A673 (cell line): ENCODE measurements at regions not wholly inside any gene's neighbourhood (a gene's known extent, or its start where the extent isn't known, plus 50 kb on each side); places are given as distances from the start of the nearest gene placed in this dataset.

ENCODE experiments used
- BruUV-seq: library from RNA; stranded (reverse); fragments of 400-500 nt; replicated peaks from 2 replicates; lab custom pipeline; 2021; lab: Mats Ljungman, UMichigan
- CTCF ChIA-PET: fragments of 300-600 bp; sonication (Branson Sonifier 250); formaldehyde crosslinking; loops from one replicate; lab custom pipeline; 2022; ENCODE audit warnings: antibody characterized with exemption; lab: Charles Lee
- POLR2A ChIA-PET: fragments of 300-600 bp; sonication (Branson Sonifier 250); formaldehyde crosslinking; loops from one replicate; lab custom pipeline; 2022; ENCODE audit warnings: antibody characterized with exemption; ENCODE audit not compliant: low non-redundant PET; lab: Charles Lee
- DNase-seq: peaks from one replicate; pipeline ENCODE4 v3.0.0-alpha.2; 2015; ENCODE audit warnings: low spot score
- H3K27ac ChIP-seq: fragments of 200-600 bp; sonication (generic); 2 replicates; pipeline ENCODE4 v1.5.1; 2016; ENCODE audit warnings: mixed run types, low read depth, mild to moderate bottlenecking, mixed read lengths, antibody characterized with exemption, low read length; ENCODE audit not compliant: poor library complexity, severe bottlenecking
- H3K27me3 ChIP-seq: fragments of 200-600 bp; sonication (generic); replicated peaks from 2 replicates; pipeline ENCODE4 v1.6.1; 2017; ENCODE audit warnings: mixed run types, low read depth, mild to moderate bottlenecking, mixed read lengths, antibody characterized with exemption, low read length; ENCODE audit not compliant: insufficient read depth, poor library complexity
- H3K36me3 ChIP-seq: fragments of 200-600 bp; sonication (generic); 2 replicates; pipeline ENCODE4 v1.6.1; 2016; ENCODE audit warnings: mixed run types, mild to moderate bottlenecking, mixed read lengths, antibody characterized with exemption, low read length; ENCODE audit not compliant: insufficient read depth, poor library complexity, severe bottlenecking
- H3K4me1 ChIP-seq: fragments of 200-600 bp; sonication (generic); 2 replicates; pipeline ENCODE4 v1.6.1; 2017; ENCODE audit warnings: mixed run types, mild to moderate bottlenecking, mixed read lengths, antibody characterized with exemption, low read length; ENCODE audit not compliant: insufficient read depth, poor library complexity, severe bottlenecking
- H3K4me3 ChIP-seq: fragments of 200-600 bp; sonication (generic); 2 replicates; pipeline ENCODE4 v1.5.1; 2016; ENCODE audit warnings: low read depth, mixed run types, mild to moderate bottlenecking, mixed read lengths, low read length; ENCODE audit not compliant: poor library complexity, severe bottlenecking
- H3K9me3 ChIP-seq: fragments of 200-600 bp; sonication (generic); 2 replicates; pipeline ENCODE4 v1.6.1; 2016; ENCODE audit warnings: mixed run types, low read depth, mild to moderate bottlenecking, mixed read lengths, antibody characterized with exemption, low read length; ENCODE audit not compliant: poor library complexity, severe bottlenecking
- EZH2 ChIP-seq: fragments of 200-600 bp; sonication (generic); IDR thresholded peaks from 2 replicates; pipeline ENCODE4 v1.6.1; 2017; ENCODE audit warnings: borderline replicate concordance, low read depth, mild to moderate bottlenecking, mixed read lengths, antibody characterized with exemption, low read length; ENCODE audit not compliant: poor library complexity, severe bottlenecking
- intact Hi-C: fragments of 100-400 bp; cut with micrococcal nuclease; formaldehyde crosslinking; loops from one replicate; pipeline ENCODE4 v1.10.0; 2022; ENCODE audit not compliant: unreplicated experiment
- TF ChIP-seq, protein P1 (sequence below): fragments of 300-800, 200-600 bp; sonication (generic); conservative IDR thresholded peaks from 2 replicates; pipeline ENCODE4 v1.5.1; 2017; ENCODE audit warnings: low read depth, mild to moderate bottlenecking, antibody characterized with exemption, low read length, moderate library complexity, mixed read lengths

DNA sequence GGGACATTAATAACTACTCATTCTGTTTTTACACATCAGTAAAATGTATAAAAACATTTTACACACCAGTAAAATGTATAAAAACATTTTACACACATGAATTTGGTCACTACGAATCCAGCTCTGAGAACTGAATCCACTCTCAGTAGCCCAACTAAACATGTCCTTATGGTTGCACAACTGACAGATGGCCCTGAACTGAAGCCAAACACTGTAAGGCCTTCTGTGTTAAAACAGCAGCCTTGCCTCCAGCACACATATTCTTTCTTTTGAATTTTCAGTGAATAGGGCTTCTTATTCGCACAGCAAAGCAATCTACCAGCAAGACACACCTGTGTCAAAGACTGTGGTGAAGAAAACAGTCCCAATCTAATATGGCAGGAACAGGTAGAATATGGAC is 169.9 kb upstream of the FMR1 start:
- ChIA-PET CTCF (no interaction called here), POLR2A (no interaction called here)
- H3K36me3 ChIP-seq, result no peaks in the 10 kb centered on the region
- H3K27me3 ChIP-seq, result no peaks in the 10 kb centered on the region
- DNase-seq, result no peak
- H3K4me3 ChIP-seq, result no peak overlapping the region
- no peaks in the 10 kb centered on the region for H3K4me1 ChIP-seq
- no peaks in the 10 kb centered on the region for H3K9me3 ChIP-seq
- no TSS peak for BruUV-seq
- intact Hi-C loops, result no loop called here
- no peak overlapping the region for H3K27ac ChIP-seq
- no peak for TF ChIP-seq EZH2
- TF ChIP-seq, protein P1, sequence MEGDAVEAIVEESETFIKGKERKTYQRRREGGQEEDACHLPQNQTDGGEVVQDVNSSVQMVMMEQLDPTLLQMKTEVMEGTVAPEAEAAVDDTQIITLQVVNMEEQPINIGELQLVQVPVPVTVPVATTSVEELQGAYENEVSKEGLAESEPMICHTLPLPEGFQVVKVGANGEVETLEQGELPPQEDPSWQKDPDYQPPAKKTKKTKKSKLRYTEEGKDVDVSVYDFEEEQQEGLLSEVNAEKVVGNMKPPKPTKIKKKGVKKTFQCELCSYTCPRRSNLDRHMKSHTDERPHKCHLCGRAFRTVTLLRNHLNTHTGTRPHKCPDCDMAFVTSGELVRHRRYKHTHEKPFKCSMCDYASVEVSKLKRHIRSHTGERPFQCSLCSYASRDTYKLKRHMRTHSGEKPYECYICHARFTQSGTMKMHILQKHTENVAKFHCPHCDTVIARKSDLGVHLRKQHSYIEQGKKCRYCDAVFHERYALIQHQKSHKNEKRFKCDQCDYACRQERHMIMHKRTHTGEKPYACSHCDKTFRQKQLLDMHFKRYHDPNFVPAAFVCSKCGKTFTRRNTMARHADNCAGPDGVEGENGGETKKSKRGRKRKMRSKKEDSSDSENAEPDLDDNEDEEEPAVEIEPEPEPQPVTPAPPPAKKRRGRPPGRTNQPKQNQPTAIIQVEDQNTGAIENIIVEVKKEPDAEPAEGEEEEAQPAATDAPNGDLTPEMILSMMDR, result no peak

DNA sequence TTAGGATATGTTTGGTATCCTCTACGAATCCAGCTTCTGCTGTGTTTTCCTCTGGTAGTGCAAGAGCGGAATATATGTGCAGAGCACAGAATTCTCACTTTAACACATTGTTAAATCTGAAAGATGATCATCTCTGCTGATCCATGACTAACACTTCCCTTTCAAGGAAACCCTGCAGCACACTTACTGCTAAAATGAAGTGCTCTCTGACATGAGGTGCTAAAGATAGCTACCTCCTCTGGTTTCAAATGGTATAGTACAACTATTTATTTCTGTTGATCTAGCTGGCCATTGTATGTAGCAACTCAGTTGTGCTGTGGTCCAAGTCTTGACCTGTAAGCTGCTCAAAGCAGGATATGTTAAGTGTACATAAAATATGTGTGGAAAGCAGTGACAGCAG is 162.4 kb upstream of the FMR1 start:
- BruUV-seq, result no TSS peak
- H3K27ac ChIP-seq, result no peak overlapping the region
- no peaks in the 10 kb centered on the region for H3K27me3 ChIP-seq
- intact Hi-C loops, result no loop called here
- H3K4me1 ChIP-seq, result no peaks in the 10 kb centered on the region
- H3K9me3 ChIP-seq, result no peaks in the 10 kb centered on the region
- H3K4me3 ChIP-seq, result no peak overlapping the region
- TF ChIP-seq EZH2, result no peak
- TF ChIP-seq, protein P1, result no peak
- POLR2A ChIA-PET, result no interaction called here
- H3K36me3 ChIP-seq, result no peaks in the 10 kb centered on the region
- DNase-seq, result no peak
- CTCF ChIA-PET, result no interaction called here

DNA sequence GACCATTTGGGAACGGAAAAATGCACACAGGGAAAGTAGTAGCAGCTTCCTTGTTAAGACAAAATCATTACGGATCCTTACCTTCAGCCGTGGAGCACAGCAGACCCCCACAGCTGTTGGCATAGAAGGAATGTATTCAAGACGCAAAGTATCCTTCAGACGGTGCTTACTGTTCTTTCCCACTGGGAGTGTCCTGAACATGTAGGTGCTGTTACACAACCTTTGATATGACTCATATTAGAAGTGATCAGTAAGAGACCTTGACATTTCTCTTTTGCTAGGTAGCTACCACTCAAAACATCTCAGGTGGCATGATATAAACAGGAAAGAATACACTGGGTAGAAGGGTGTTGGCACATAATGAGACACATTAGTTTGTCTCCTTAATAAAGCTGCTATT is 154.0 kb upstream of the FMR1 start:
- POLR2A ChIA-PET, result no interaction called here
- Histone ChIP-seq H3K9me3 (no peaks in the 10 kb centered on the region), H3K27ac (no peak overlapping the region), H3K27me3 (no peaks in the 10 kb centered on the region), H3K4me1 (no peaks in the 10 kb centered on the region), H3K4me3 (no peak overlapping the region), H3K36me3 (no peaks in the 10 kb centered on the region)
- CTCF ChIA-PET, result no interaction called here
- intact Hi-C loops, result no loop called here
- no peak for DNase-seq
- no TSS peak for BruUV-seq
- TF ChIP-seq, protein P1, result no peak
- no peak for TF ChIP-seq EZH2
